Testis (tissue), 2 donors: ENCODE measurements at regions not wholly inside any gene's neighbourhood (a gene's known extent, or its start where the extent isn't known, plus 50 kb on each side); places are given as distances from the start of the nearest gene placed in this dataset.
A peak's percentile ranks its signal among the peaks of the same experiment; 100 is the strongest.

Source experiments
- DNase-seq: peaks from one replicate; pipeline ENCODE4 v3.0.0-alpha.2; 2019
- H3K27ac ChIP-seq, 2 donors: fragments of 200-600 bp; sonication (generic); one replicate each; pipeline ENCODE4 v1.5.1; 2019
- H3K27me3 ChIP-seq: fragments of 200-600 bp; sonication (generic); one replicate; pipeline ENCODE4 v1.5.1; 2019
- H3K36me3 ChIP-seq: fragments of 200-600 bp; sonication (generic); one replicate; pipeline ENCODE4 v1.5.1; 2017; ENCODE audit warnings: low read depth; ENCODE audit errors: missing control alignments
- H3K4me1 ChIP-seq: fragments of 200-600 bp; sonication (generic); one replicate; pipeline ENCODE4 v1.5.1; 2019
- H3K4me3 ChIP-seq, 2 donors: fragments of 200-600 bp; sonication (generic); one replicate each; pipeline ENCODE4 v1.5.1; 2017 to 2019
- H3K9me3 ChIP-seq: fragments of 200-600 bp; sonication (generic); one replicate; pipeline ENCODE4 v1.5.1; 2017
- POLR2A ChIP-seq: fragments of 450-650 bp; IDR thresholded peaks from one replicate; pipeline ENCODE4 v1.6.1; 2017; ENCODE audit warnings: antibody characterized with exemption, mild to moderate bottlenecking, moderate library complexity
- WGBS, 2 donors: methylation state at CpG; one replicate each; pipeline ENCODE4 v1.1.5; 2018; 5-methylcytosine and 5-hydroxymethylcytosine counted together
- intact Hi-C: fragments of 100-400 bp; cut with DNase I; formaldehyde crosslinking; loops from one replicate; pipeline ENCODE4 v1.15.1; 2023; ENCODE audit warnings: low total_unique reads
- TF ChIP-seq, protein P1 (sequence below), 3 experiments: fragments of 450-650 bp in 2 of 3; fragments of 200-600 bp in 1 of 3; sonication (generic) in 1 of 3; IDR thresholded peaks; one replicate each; pipeline ENCODE4 v1.5.1; 2016 to 2019; ENCODE audit warnings: antibody characterized with exemption in 3 of 3, mild to moderate bottlenecking in 2 of 3, moderate library complexity in 1 of 3

DNA sequence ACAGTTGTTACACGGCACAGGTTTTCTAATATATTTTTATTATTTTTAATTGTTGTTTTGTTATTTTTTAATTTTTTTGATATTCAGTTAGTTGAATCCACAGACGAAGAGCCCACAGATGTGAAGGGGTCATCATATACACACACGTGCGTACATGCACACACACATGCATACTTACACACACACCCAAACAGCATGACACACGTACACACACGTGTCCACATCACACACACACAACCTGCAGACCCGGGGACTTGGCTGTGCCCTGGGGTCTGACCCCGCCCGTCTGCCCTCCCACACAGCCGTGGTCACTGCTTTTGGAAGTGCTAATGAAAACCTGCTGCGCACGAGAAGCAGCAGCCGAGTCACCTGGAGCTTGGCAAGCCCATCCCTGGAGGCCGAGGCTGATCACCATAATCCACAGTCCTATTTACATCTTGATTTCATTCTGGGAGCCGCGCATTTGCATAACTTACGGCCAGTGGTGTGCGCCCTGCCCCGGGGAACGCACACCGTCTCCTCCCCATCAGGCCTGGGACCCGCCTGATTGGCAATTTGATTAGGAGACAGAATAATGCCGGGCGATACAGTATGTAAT is 110.3 kb downstream of the BRD1 start:
- H3K9me3 ChIP-seq: no peaks in the 10 kb centered on the region
- intact Hi-C loops: no loop called here
- H3K4me1 ChIP-seq: no peaks in the 10 kb centered on the region
- WGBS, 2 donors: 80 to 81% methylated on average over 24 of the region's 24 CpGs
- H3K27me3 ChIP-seq: no peaks in the 10 kb centered on the region
- H3K27ac ChIP-seq: no peak overlapping the region
- H3K36me3 ChIP-seq: no peaks in the 10 kb centered on the region
- TF ChIP-seq, protein P1, sequence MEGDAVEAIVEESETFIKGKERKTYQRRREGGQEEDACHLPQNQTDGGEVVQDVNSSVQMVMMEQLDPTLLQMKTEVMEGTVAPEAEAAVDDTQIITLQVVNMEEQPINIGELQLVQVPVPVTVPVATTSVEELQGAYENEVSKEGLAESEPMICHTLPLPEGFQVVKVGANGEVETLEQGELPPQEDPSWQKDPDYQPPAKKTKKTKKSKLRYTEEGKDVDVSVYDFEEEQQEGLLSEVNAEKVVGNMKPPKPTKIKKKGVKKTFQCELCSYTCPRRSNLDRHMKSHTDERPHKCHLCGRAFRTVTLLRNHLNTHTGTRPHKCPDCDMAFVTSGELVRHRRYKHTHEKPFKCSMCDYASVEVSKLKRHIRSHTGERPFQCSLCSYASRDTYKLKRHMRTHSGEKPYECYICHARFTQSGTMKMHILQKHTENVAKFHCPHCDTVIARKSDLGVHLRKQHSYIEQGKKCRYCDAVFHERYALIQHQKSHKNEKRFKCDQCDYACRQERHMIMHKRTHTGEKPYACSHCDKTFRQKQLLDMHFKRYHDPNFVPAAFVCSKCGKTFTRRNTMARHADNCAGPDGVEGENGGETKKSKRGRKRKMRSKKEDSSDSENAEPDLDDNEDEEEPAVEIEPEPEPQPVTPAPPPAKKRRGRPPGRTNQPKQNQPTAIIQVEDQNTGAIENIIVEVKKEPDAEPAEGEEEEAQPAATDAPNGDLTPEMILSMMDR (IDR thresholded peaks at IDR 0.05): no peak
- no peak for TF ChIP-seq POLR2A
- DNase-seq: no peak
- no peak overlapping the region for H3K4me3 ChIP-seq

DNA sequence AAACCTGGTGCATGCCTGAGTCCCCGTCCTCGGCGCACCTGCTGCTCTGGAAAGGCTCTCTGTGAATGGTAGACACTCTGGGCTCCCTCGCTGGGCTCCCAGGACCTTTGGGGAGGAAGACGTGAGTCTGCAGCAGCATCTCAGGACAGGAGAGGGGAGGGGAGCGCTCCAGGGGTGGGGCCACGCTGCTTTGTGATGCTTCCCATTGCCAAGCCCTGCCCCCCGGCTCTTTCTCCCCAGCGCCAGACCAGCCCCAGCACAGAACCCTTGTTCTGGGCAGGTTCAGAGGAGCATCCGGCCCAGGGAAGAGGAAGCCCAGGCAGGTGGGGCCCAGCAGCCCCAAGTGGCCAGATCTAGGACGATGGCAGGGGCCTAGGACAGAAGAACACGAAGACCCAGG is 111.2 kb downstream of the BRD1 start:
- H3K4me3 ChIP-seq: no peak overlapping the region
- intact Hi-C loops: no loop called here

GRCh38 chr22:49715450-49715849 is 112.2 kb downstream of the BRD1 start:
- Histone ChIP-seq H3K27me3 (no peaks in the 10 kb centered on the region), H3K4me1 (no peaks in the 10 kb centered on the region), H3K27ac (no peak overlapping the region), H3K36me3 (no peaks in the 10 kb centered on the region), H3K4me3 (no peak overlapping the region), H3K9me3 (no peaks in the 10 kb centered on the region)
- no peak for DNase-seq
- 82 to 91% methylated on average over 3 of the region's 3 CpGs for WGBS, 2 donors
- TF ChIP-seq, protein P1 (IDR thresholded peaks at IDR 0.05): no peak
- TF ChIP-seq POLR2A: no peak
- intact Hi-C loops: no loop called here

More for the DNA sequence above, 111.2 kb downstream of the BRD1 start:
- H3K27me3 ChIP-seq: no peaks in the 10 kb centered on the region
- no peak overlapping the region for H3K27ac ChIP-seq
- H3K4me1 ChIP-seq: no peaks in the 10 kb centered on the region
- DNase-seq: no peak
- TF ChIP-seq, protein P1 (IDR thresholded peaks at IDR 0.05): no peak
- no peak for TF ChIP-seq POLR2A
- no peaks in the 10 kb centered on the region for H3K36me3 ChIP-seq
- 67 to 73% methylated on average over 8 to 12 of the region's 12 CpGs for WGBS, 2 donors
- no peaks in the 10 kb centered on the region for H3K9me3 ChIP-seq

- no peaks in the 10 kb centered on the region for H3K4me1 ChIP-seq
- H3K36me3 ChIP-seq: no peaks in the 10 kb centered on the region
- 65 to 84% methylated on average over 9 to 15 of the region's 15 CpGs for WGBS, 2 donors
- no peak overlapping the region for H3K4me3 ChIP-seq
- no peak for TF ChIP-seq POLR2A
- DNase-seq: no peak
- no peak overlapping the region for H3K27ac ChIP-seq
- no peaks in the 10 kb centered on the region for H3K27me3 ChIP-seq
- no peaks in the 10 kb centered on the region for H3K9me3 ChIP-seq
- intact Hi-C loops: no loop called here
These were observed 114.7 kb downstream of the BRD1 start for GRCh38 chr22:49713003-49713402.

- no peak overlapping the region for H3K27ac ChIP-seq
- intact Hi-C loops: no loop called here
- H3K4me1 ChIP-seq: no peaks in the 10 kb centered on the region
- TF ChIP-seq, protein P1 (IDR thresholded peaks at IDR 0.05): no peak
- TF ChIP-seq POLR2A: no peak
- DNase-seq: peak; percentile 30
- H3K27me3 ChIP-seq: no peaks in the 10 kb centered on the region
- H3K4me3 ChIP-seq: no peak overlapping the region
- H3K9me3 ChIP-seq: no peaks in the 10 kb centered on the region
- WGBS, 2 donors: 32 to 39% methylated on average over 14 to 22 of the region's 22 CpGs
- H3K36me3 ChIP-seq: no peaks in the 10 kb centered on the region
These were observed 115.4 kb downstream of the BRD1 start for GRCh38 chr22:49712195-49712791.
